SU-DHL-6 (cell line): ENCODE measurements at regions not wholly inside any gene's neighbourhood (a gene's known extent, or its start where the extent isn't known, plus 50 kb on each side); places are given as distances from the start of the nearest gene placed in this dataset.
"Not testable (repeated sequence)": the region's sequence is repeated elsewhere in the genome, so short reads cannot be mapped to it uniquely, and the experiment has no call there.

Experiments
- EZH2phosphoT487 ChIP-seq: fragments of 200-600 bp; sonication (generic), shearing (Covaris generic); conservative IDR thresholded peaks from 2 replicates; pipeline ENCODE4 v1.6.1; 2018; ENCODE audit warnings: mild to moderate bottlenecking, antibody characterized with exemption, low read length, moderate library complexity, mixed read lengths
- TF ChIP-seq, protein P1 (sequence below): fragments of 200-600 bp; sonication (generic); IDR thresholded peaks from one replicate; pipeline ENCODE4 v1.5.1; 2017; ENCODE audit warnings: antibody characterized with exemption, mild to moderate bottlenecking, low read length, moderate library complexity; ENCODE audit not compliant: insufficient read depth, poor library complexity, severe bottlenecking

DNA sequence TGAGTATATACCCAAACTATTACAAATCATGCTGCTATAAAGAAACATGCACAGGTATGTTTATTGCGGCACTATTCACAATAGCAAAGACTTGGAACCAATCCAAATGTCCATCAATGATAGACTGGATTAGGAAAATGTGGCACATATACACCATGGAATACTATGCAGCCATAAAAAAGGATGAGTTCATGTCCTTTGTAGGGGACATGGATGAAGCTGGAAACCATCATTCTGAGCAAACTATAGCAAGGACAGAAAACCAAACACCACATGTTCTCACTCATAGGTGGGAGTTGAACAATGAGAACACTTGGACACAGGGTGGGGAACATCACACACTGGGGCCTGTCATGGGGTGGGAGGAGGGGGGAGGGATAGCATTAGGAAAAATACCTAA is 672.7 kb upstream of the CTNND2 start:
- TF ChIP-seq, protein P1, sequence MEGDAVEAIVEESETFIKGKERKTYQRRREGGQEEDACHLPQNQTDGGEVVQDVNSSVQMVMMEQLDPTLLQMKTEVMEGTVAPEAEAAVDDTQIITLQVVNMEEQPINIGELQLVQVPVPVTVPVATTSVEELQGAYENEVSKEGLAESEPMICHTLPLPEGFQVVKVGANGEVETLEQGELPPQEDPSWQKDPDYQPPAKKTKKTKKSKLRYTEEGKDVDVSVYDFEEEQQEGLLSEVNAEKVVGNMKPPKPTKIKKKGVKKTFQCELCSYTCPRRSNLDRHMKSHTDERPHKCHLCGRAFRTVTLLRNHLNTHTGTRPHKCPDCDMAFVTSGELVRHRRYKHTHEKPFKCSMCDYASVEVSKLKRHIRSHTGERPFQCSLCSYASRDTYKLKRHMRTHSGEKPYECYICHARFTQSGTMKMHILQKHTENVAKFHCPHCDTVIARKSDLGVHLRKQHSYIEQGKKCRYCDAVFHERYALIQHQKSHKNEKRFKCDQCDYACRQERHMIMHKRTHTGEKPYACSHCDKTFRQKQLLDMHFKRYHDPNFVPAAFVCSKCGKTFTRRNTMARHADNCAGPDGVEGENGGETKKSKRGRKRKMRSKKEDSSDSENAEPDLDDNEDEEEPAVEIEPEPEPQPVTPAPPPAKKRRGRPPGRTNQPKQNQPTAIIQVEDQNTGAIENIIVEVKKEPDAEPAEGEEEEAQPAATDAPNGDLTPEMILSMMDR = not testable (repeated sequence)
- TF ChIP-seq EZH2phosphoT487 = not testable (repeated sequence)
